MV-4-11 (cell line): ENCODE measurements at regions not wholly inside any gene's neighbourhood (a gene's known extent, or its start where the extent isn't known, plus 50 kb on each side); places are given as distances from the start of the nearest gene placed in this dataset.
A peak's percentile ranks its signal among the peaks of the same experiment; 100 is the strongest.

Experiments
- DNase-seq: peaks from one replicate; lab custom pipeline; 2025; lab: John Stamatoyannopoulos, UW

DNA sequence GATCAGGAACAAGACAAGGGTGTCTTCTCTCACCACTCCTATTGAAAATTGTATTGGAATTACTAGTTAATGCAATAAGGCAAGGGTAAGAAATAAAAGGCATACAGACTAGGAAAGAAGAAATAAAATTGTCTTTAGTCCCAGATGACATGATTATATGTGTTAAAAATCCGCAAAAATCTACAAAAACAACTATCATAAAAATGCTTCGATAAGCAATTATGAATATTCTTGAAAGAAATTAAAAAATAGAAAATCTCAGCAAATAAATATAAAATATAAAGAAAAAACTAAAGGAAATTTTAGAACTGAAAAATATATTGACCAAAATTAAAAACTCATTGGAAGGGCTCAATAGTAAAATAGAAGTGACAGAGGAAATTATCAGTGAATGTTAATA is 243.3 kb downstream of the ZNF674 start:
- no peak for DNase-seq

DNA sequence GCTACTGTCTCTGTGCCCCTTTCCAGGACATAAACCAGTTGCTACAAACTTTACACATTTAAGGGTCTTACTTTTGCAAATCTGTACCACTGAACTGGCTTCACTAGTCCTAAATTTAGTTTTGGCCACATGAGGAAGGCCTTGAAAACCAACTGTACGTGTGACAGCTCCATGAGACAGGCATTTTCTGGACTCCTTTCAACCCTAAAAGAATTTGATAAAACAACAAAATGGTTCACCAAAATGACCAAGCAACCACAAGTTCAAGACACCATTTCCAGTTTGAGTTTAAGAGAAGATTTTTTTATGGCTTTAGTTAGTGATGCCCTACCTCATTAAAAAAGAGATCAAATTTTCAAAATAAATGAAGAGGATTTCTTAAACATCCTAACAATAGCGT is 246.4 kb downstream of the ZNF674 start:
- no peak for DNase-seq

DNA sequence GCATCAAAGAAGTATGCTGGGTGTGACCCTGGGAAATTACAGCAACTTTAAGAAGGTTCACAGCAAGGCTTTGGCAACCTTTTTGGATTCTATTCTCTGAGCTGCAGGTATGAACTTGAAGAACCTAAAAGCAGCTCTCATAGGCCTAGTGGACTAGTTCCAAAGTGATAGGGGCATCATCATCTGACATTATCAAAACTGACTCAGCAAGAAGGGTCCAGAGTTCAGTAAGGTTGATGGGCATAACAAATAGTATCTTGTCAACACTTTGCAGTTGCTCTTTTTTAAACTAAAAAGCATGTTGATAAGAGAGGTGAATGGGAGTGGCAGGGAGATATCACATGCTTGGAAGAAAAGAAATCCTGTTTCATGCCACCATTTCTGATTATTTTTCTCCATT is 249.3 kb downstream of the ZNF674 start:
- DNase-seq, result no peak

DNA sequence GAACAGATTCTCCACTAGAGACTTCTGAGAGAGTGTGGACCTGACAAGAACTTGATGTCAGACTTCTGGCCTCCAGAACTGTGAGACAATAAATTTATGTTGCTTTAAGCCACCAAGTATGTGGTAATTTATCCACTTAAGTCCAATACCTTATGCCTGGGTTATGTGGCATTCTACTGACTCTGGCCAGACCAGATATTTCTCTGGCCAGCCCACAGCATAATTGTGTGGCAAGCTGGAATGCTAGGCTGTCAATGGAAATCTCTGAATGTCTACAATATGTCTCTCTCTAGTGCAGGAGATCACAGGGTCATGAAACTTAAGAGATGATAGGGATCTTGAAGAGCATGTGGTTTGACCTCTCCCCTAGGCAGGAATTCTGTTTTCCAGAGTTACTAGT is 251.0 kb downstream of the ZNF674 start:
- no peak for DNase-seq

DNA sequence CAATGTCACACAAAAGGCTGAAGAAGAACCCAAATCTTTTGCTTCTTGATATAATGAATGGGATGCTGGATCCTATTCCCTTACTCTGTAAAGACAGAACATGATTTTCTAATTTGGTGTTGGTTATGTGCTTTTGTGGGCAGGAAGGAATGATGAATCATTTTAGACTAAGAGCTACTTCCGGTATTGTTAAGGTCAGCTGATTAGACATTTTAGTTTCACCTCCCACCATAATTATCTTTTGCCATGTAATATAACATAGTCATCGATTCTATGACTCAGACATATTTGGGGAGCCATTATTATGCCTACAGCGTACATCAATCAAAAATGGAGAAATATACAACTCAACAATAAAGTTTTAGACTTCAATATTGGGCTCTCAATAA is 265.3 kb downstream of the ZNF674 start:
- DNase-seq, result peak; percentile 48

DNA sequence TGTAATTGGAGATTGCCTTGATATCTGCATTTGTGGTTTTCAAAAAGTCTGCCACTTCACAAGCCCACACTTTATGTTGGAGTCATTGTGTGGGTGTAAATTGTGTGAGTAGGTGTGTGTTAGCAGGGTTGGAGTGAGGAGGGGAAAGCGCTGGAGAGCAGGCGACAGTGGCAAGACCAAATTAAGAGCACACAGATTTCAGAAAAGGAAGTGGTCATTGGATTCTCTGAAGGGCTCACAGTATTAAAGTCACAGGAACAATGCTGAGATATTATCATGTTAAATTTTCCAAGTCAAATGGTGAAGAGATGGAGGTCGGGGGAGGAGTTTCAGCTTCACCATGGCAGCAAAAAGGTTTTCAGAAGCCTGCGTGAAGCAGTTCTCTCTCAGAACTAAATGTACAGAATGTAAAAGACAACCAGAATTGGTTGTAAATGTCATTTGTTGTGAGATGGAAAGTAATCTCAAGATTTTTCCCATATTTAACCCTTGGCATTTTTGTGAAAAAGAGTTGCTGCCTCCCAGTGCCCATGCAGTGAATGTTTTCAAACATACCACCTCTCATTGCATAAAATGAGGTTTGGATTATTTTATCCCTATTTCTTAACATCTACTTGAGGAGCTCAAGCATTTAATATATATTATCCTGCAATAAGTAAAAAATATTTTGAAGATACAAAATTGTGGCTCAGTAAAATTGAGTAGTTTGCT is 265.9 kb downstream of the ZNF674 start:
- peak; percentile 21 for DNase-seq

DNA sequence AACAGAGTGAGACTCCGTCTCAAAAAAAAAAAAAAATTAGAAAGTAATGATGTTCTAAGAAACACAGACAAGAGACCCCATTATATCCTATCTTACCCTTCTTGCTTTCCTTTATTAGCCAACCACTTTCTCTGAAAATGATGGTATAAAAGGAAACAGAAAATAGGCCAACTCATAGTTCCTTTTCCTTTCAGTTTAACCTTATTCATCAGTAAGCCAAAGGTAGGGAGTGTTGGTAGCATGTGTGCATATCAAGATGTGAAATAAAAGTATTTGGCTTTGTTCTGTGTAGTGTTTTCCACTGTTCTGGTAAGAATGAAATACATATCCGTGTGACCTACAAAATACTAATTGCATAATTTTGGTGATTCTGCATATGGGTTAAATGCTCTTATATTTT is 266.6 kb downstream of the ZNF674 start:
- no peak for DNase-seq

DNA sequence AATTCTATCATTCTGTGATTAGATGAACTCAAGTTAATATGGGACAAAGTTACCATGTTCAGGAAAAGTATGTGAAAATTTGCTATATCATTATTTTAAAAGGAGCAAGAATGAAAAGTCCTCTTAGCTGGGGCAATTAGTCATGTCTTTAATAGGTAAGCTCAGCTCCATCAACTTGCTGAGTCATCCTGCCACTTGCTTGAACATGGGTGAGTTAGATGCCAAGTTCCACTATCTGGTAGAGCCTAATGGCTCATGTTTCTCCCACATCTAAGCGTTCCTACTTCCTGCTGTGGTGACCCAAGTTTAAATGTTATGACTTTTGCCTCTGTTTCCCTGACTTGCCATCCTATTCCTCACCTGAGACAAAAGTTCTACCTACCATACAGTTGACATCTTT is 276.8 kb downstream of the ZNF674 start:
- DNase-seq, result peak; percentile 22

DNA sequence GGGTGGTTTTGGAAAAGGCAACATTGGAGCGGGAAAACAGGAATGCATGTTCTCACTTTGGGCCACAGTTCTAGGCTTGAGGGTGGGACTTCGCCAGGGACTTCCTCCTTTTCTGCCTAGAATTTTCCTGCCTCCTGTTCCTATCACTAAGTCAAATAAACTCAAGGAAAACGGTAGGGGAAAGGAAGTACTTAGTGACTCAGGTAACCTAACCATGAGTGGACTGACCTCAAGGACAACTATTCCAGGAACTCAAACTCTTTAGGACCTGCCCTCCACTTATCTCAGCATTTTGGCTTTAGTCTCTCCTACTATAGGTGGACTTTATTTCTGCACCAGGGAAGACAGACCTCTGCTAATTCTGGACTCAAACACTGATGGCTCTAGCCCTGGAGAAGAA is 281.7 kb downstream of the ZNF674 start:
- DNase-seq, result no peak

DNA sequence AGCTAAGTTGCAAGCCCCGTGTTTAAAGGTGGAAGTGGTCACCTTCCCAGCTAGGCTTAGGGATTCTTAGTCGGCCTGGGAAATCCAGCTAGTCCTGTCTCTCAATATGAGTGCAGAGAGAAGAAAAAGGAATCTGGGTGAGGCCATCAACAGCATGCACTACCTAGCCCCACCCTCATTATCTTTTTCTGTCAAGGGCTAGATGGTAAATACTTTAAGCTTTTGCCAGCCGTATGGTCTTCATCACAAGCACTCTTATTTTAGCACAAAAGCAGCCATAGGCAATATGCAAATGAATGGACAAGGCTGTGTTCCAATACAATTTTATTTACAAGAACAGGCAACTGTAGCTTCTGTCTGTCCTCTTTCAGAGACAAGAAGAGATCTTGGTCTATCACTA is 282.9 kb downstream of the ZNF674 start:
- no peak for DNase-seq

DNA sequence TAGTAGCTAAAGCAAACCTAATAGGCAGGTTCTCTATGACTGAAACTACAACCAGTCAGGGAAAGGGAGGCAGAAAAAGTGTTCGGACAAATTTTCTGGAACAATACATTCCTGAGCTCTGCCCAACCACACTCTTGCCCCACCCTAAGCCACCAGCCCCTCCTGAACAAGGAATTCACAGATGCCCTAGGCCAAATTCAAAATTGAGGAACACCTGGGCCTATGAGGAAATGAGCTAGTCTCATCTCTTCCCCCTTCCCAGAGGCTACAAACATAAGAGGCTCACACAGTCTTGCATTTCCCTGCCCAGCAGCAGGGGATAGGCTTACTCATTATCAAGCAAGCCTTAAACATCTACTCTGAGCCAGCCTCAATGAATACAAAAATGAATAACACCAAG is 284.7 kb downstream of the ZNF674 start:
- peak; percentile 4 for DNase-seq

DNA sequence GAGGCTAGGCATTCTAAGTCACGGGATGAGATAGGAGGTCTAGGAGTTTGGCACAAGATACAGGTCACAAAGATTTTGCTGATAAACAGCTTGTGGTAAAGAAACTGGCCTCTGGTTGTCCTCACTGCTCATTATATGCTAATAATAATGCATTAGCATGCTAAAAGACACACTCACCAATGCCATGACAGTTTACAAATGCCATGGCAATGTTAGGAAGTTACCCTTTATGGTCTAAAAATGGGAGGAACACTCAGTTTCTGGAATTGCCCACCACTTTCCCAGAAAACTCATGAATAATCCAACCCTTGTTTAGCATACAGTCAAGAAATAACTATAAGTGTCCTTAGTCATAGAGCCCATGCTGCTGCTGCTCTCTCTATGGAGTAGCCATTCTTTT is 286.9 kb downstream of the ZNF674 start:
- no peak for DNase-seq

DNA sequence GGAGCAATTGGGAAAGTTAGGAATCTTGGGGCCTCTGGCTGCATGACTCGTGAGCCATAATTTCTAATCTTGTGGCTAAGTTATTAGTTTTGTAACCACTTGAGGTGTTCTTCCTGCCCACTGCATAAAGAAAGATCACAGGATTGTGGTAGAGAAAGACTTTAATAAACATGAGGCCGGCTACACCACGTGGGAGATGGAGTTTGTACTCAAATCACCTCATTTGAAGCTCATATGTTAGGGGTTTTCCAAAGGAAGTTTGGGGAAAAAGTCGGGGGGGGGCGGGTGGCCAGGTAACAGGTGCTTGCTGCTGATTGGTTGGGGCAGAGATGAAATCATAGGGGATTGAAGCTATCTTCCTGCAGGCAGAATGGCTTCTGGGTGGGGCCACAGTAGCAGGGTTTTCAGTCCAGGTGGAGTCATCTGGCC is 287.8 kb downstream of the ZNF674 start:
- no peak for DNase-seq

DNA sequence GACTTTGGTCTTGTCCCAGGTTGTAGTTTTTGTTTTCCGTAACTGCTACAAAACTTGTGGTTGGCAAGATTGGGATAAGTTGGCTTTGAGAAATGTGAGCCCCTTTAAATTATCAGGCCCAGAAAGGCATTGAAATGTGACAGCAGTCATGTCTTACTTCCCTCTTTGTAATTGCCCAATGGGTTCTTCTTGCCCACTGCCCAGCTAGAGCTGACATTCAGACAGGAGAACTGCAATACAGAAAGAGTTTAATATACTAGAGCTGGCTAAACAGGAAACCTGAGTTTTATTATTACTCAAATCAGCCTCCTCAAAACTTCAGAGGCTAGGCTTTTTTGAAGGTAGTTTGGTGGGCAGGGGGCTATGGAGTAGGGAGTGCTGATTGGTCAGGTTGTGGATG is 288.3 kb downstream of the ZNF674 start:
- peak; percentile 53 for DNase-seq

DNA sequence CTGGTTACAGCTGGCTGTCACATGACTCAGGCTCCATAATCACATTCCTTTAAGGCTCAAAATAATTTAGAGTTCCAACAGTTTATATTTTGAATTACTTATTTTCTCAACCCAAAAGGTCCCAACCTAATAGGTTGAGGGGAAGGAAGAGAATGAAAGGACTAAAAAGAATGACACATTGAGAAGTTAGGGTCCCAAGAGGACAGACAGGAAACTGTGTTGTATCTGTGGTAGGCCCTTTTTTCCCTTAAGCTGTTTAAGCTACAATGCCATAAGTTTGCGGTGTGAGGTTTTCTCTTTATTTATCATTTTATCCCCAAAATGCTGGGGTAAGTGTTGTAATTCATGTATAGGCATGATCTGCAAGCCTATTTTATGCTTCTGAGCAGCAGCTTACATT is 290.2 kb downstream of the ZNF674 start:
- DNase-seq, result peak; percentile 50

DNA sequence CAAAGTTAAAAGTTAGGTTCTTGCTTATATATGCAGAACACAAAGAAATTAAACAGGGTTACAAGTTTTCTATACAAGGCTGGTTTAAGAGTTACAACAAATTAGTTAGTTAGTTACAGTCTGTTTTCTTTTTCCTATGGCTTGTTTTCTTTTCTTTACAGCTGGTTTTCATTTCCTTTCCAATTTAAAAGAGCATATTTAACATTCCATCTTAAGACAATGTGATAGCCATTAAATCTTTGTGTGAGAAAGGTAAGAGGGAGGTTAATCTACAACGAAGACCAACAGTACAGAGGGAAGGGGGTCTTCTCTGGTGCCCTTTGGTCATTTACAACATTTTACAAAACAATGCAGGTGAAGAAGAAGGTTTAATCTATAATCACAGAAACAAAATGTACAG is 290.6 kb downstream of the ZNF674 start:
- no peak for DNase-seq

DNA sequence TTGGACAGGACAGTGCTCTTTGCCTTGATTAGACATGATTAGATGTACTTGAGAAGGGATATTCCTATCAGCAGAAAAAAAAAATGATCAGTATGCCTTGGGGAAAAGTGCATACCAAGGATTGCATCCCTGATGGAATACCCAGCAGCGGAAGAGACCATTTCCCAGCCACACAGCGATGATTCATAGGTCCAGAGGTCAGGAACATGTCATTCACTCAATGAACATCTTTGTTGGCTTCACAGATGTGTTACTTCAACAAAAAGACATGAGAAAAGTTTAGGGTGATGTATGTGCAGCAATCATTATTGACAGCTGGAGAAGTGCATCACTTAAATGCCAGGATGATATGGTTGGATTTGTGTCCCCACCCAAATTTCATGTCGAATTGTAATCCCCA is 293.5 kb downstream of the ZNF674 start:
- no peak for DNase-seq

DNA sequence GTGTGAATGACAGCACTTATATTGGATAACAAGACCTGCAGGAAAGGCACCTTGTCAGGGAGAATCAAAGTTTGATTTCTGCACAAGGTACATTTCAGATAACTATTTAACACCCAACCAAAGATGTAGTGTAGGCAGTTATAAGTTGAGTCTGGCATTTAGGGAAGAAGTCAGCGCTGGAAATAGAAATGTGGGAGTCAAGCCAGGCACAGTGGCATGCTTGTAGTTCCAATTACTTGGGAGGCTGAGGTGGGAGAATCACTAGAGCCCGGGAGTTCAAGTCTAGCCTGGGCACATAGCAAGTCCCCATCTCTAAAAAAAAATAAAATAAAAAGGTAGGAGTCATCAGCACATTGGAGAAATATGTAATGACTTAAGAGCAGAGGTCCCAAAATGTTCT is 295.1 kb downstream of the ZNF674 start:
- DNase-seq, result no peak

DNA sequence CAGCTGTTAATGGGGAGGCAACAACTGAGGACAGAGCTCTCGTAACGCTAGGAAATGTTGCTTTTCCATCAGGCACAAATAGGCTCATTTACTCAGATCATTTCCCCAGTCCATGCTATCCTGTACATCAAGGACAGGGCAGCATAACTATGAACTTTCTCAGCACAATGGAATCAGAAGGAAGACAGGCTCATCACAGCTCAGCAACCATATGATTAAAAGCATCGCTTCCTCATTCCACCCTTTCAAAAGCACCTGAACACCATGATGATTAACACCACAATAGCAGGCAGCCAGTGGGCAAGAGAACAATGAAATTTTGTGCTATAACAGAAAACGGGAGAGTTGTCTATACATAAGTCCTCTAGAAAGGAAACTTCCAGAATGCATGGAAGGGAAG is 297.8 kb downstream of the ZNF674 start:
- no peak for DNase-seq

DNA sequence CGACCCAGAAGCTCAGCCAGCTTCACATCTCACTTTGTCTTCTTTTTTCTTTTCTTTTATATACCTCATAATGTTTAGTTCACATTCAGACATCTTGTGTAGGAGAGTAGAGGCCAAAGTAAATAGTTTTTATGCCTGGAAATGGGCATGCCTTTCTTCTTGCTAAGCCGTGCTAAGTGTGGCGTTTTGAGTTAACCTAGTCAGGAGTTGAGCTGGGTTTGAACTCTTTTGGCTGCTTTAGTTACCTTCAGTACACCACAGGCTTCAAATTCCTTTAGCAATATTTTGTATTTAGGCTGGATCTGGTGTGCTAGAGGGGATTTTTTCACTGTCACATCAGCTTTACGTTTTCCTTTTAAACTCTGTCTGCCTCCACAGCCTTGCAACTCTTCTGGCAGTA is 300.8 kb downstream of the ZNF674 start:
- DNase-seq, result no peak

DNA sequence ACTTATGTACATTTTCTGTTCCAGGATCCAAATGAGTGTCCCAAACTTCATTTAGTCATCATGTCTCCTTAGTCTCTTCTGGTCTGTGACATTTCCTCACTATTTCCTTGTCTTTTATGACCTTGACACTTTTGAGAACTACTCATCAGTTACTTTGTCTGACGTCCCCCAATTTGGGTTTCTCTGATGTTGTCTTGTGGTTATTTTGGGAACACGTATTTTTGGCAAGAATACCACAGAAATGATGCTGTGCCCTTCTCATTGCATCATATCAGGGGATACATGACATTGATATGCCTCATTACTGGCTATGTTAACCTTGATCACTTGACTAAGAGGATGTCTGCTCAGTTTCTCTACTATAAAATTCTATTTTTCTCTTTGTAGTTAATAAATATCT is 308.8 kb downstream of the ZNF674 start:
- peak; percentile 49 for DNase-seq

DNA sequence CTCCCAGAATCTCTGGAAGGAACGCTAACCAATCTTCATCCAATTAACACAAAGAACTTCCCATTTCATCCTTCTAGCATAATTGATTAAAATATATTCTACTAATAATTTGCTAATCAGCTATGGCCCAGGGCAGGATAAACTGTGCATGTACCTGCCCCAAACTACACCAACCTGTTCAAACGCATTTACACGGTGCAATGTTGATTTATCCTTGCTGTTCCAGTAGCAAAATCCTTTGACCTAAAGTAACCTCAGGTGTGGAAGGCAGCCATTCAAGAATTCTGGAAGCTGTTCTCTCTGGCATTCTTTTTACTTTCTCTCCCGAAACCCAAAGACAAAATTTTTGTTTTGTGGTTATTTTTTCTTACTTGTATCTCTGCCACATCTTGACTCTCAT is 309.4 kb downstream of the ZNF674 start:
- DNase-seq, result no peak

DNA sequence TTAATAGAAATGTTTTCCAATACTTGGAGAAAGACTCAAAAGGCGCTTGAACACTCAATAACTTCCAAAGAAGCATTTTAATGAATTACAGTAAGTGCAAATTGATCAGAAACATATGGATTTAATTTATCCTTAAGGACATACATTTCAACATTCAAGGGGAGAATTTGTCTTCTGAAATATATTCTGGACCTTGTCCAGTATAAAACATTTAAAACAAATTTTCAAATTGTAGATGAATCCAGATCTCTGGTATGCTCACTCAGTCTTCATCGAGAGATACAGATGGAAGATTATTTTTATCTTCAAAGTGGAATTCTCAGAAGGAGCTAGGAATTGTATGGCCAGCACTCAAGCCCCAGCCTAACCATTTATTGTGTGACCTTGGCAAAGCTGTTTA is 310.4 kb downstream of the ZNF674 start:
- DNase-seq, result no peak

DNA sequence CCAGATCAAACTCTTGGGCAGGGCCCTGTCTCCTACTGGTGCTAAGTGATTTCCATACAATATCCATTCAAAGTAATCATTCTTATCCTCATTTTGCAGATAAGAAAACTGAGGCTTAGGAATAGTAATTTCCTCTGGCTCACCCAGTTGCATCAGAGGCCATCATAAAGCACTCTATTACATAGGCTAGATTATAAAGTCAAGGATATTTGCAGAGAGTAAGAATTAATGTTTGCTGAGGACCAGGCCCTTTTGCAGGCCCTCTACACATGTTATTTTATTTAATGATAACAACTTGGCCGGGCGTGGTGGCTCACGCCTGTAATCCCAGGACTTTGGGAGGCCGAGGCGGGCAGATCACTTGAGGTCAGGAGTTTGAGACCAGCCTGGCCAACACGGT is 316.8 kb downstream of the ZNF674 start:
- DNase-seq, result no peak

DNA sequence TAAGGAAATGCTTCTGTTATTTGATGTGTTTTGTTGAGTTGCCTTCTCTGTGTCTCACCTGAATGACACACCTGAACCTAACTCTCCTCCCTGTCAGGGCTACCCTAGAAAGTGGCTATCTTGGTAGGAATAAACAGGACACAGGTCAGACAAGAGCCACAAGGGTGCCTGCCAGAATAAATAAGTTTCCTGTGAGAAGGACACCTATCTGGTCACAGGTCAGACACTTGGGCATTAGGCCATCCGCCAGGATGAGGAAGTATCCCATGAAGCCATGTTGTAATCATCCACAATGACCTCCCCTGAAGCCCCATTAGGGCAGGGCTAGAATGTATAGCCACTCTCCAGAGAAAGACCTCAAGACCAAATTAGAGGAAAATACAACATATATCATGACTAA is 318.8 kb downstream of the ZNF674 start:
- DNase-seq, result no peak
